Prostate gland (tissue), 2 donors: ENCODE measurements at regions not wholly inside any gene's neighbourhood (a gene's known extent, or its start where the extent isn't known, plus 50 kb on each side); places are given as distances from the start of the nearest gene placed in this dataset.

Experiments
- POLR2A ChIP-seq: fragments of 450-650 bp; IDR thresholded peaks from one replicate; pipeline ENCODE4 v1.6.1; 2016; ENCODE audit warnings: antibody characterized with exemption, mild to moderate bottlenecking
- POLR2AphosphoS5 ChIP-seq: sonication (generic); formaldehyde crosslinking; IDR thresholded peaks from one replicate; pipeline ENCODE4 v1.6.1; 2017; ENCODE audit warnings: antibody characterized with exemption
- TF ChIP-seq, protein P1 (sequence below), 4 experiments: fragments of 200-600 bp in 2 of 4; fragments of 450-650 bp in 2 of 4; sonication (generic) in 2 of 4; IDR thresholded peaks; 1 replicate in 3 of 4; 2 replicates in 1 of 4; pipeline ENCODE4 v1.5.1; 2016 to 2019; ENCODE audit warnings: antibody characterized with exemption in 4 of 4, mild to moderate bottlenecking in 2 of 4, moderate library complexity in 2 of 4

DNA sequence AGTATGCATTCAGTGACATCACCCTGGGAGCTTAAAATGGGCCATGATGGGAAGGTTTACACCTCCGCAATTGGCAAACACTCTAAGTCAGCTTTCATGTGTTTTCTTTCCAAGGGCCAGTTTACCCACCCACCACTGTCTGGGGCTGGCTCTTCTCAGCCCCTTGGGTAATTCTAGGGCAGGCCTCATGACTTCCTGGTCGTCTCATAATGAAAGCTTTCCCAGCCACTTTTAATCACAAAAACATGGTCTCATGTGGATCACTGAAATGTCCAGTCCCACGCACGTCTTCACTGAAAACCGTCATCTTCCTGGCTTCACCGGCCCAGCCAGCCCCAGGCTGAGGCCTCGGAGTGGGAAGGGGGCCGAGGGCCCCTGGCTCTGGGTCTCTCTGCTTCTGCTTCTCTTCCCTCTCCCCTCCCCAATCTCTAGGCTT is 58.5 kb upstream of the ANO1 start:
- TF ChIP-seq, protein P1, sequence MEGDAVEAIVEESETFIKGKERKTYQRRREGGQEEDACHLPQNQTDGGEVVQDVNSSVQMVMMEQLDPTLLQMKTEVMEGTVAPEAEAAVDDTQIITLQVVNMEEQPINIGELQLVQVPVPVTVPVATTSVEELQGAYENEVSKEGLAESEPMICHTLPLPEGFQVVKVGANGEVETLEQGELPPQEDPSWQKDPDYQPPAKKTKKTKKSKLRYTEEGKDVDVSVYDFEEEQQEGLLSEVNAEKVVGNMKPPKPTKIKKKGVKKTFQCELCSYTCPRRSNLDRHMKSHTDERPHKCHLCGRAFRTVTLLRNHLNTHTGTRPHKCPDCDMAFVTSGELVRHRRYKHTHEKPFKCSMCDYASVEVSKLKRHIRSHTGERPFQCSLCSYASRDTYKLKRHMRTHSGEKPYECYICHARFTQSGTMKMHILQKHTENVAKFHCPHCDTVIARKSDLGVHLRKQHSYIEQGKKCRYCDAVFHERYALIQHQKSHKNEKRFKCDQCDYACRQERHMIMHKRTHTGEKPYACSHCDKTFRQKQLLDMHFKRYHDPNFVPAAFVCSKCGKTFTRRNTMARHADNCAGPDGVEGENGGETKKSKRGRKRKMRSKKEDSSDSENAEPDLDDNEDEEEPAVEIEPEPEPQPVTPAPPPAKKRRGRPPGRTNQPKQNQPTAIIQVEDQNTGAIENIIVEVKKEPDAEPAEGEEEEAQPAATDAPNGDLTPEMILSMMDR (IDR thresholded peaks at IDR 0.05), result no peak
- no peak for TF ChIP-seq POLR2A
- TF ChIP-seq POLR2AphosphoS5, result no peak
